ENCODE measurements at regions not wholly inside any gene's neighbourhood (a gene's known extent, or its start where the extent isn't known, plus 50 kb on each side); places are given as distances from the start of the nearest gene placed in this dataset.
"Not testable (repeated sequence)": the region's sequence is repeated elsewhere in the genome, so short reads cannot be mapped to it uniquely, and the experiment has no call there.

DNA sequence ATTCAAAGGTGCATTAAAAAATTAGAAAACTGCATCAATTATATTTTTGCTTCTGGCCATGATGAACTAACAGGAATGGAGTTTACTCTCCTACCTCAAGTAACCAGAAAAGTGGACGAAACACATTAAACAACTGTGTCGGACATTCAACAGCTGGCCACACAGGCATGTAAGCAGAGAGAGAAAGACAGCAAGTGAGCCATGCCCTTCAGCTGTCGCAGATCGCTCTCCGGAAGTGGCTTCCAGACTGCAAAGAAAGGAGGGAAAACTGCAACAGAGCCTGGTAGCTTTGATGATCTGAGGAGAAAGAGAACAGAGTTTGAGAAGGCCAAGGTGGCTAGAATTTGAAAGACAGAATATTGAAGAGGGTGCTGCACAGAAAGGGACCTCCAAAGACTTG, 557.2 kb downstream of the MATN1 start:
- H3K4me3 Mint-ChIP-seq, result no peak overlapping the region
- ATAC-seq, result no peak
- no peaks in the 10 kb centered on the region for H3K36me3 Mint-ChIP-seq

DNA sequence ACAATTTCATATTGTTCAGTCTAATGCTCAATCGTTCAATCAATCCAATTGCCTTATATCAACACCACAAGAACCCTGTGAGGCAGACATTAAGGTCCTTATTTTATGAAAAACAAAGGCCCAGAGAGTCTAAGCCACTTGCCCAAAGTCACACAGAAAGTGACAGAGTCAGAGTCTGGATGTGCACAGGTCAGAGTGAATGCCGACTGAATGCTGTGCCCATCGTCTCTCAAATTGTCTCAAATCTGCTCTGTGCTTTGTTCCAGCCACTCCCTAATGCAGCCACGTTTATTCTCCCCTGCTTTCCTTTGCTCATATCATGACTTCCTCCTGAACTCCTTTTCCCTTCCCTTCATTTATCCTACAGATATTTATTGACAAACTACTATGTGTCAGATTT, 558.3 kb downstream of the MATN1 start:
- ATAC-seq (no peak), DNase-seq (no peak)
- H3K36me3 Mint-ChIP-seq, result no peaks in the 10 kb centered on the region
- no peak overlapping the region for H3K4me3 Mint-ChIP-seq
- no peaks in the 10 kb centered on the region for H3K4me1 Mint-ChIP-seq
- no peak overlapping the region for H3K27ac Mint-ChIP-seq
- H3K9me3 Mint-ChIP-seq (ENCODE audit: low read depth), result no peaks in the 10 kb centered on the region
- CTCF ChIA-PET, result no interaction called here
- peaks cover 20% of the 10 kb centered on the region for H3K27me3 Mint-ChIP-seq

More for the DNA sequence above, 557.2 kb downstream of the MATN1 start:
- DNase-seq, result no peak
- CTCF ChIA-PET, result no interaction called here
- peaks cover 25% of the 10 kb centered on the region for H3K27me3 Mint-ChIP-seq
- no peak overlapping the region for H3K27ac Mint-ChIP-seq
- no peaks in the 10 kb centered on the region for H3K9me3 Mint-ChIP-seq (ENCODE audit: low read depth)
- H3K4me1 Mint-ChIP-seq, result no peaks in the 10 kb centered on the region

DNA sequence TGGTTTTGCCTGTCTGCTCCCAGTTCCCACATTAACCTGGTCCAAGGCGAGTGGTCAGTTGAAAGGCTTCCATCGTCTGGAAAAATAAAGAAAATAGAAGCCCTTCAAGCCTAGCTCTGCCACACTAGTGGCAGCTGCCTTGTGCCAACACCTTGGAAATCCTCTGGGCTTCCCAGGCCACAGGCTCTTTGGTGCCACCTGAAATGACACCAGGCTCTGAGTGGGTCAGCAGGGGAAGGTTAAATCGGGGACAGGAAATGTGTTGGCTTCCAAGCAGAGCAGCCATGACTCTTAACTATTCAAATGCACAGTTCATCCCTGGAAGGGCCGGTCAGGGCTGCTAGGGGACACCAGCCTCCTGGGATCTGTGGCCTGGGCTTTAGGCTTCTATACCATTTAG, 558.7 kb downstream of the MATN1 start:
- no peak overlapping the region for H3K4me3 Mint-ChIP-seq
- no peaks in the 10 kb centered on the region for H3K9me3 Mint-ChIP-seq (ENCODE audit: low read depth)
- peaks cover 18% of the 10 kb centered on the region for H3K27me3 Mint-ChIP-seq
- no peaks in the 10 kb centered on the region for H3K4me1 Mint-ChIP-seq
- H3K36me3 Mint-ChIP-seq, result no peaks in the 10 kb centered on the region
- DNase-seq, result no peak
- CTCF ChIA-PET, result no interaction called here
- no peak overlapping the region for H3K27ac Mint-ChIP-seq
- ATAC-seq, result no peak

DNA sequence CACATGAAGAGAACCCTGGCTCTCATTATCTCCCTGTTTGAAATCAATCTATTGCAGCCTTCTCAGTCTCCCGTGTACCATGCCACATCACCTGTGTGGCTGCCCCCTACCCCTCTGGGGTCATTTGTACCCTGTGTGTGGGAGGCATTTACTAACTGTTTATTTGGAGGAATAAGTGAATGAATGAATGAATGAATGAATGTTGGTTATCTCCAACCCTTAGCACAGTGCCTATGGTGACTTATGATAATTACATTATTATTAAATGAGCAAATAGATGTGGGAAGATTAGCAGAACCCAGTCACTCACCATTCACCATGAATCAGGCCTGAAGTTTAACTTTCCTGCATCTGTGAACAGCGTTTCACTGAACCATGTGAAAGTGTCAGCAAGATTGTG, 560.8 kb downstream of the MATN1 start:
- Mint-ChIP-seq H3K9me3 (ENCODE audit: low read depth) (no peaks in the 10 kb centered on the region), H3K36me3 (no peaks in the 10 kb centered on the region), H3K27me3 (peaks cover 21% of the 10 kb centered on the region), H3K4me1 (no peaks in the 10 kb centered on the region), H3K4me3 (no peak overlapping the region), H3K27ac (no peak overlapping the region)
- CTCF ChIA-PET, result no interaction called here
- DNase-seq (no peak), ATAC-seq (no peak)

DNA sequence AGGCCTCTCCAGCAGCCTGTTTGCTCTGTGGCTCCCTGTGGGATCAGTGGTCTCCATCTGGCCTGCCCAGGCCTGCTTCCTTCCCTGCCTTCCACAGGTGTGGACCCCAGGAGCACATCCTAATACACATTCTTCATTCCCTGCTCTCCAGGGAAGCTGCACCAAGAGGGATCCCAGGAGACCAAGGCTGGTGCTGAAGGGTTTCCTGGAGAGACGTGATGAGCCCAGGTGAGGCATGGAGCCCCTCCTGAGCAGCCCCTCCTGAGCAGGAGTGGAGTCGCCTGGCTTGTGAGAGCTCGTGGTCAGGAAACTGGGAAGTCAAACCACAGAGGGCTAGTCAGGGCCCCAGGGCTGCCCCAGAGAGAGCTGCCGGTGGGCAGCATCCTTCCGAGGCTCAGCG, 561.4 kb downstream of the MATN1 start:
- Mint-ChIP-seq H3K36me3 (no peaks in the 10 kb centered on the region), H3K4me3 (no peak overlapping the region), H3K4me1 (no peaks in the 10 kb centered on the region), H3K27me3 (peaks cover 20% of the 10 kb centered on the region), H3K27ac (no peak overlapping the region), H3K9me3 (ENCODE audit: low read depth) (no peaks in the 10 kb centered on the region)
- ATAC-seq (no peak), DNase-seq (no peak)
- CTCF ChIA-PET, result no interaction called here

DNA sequence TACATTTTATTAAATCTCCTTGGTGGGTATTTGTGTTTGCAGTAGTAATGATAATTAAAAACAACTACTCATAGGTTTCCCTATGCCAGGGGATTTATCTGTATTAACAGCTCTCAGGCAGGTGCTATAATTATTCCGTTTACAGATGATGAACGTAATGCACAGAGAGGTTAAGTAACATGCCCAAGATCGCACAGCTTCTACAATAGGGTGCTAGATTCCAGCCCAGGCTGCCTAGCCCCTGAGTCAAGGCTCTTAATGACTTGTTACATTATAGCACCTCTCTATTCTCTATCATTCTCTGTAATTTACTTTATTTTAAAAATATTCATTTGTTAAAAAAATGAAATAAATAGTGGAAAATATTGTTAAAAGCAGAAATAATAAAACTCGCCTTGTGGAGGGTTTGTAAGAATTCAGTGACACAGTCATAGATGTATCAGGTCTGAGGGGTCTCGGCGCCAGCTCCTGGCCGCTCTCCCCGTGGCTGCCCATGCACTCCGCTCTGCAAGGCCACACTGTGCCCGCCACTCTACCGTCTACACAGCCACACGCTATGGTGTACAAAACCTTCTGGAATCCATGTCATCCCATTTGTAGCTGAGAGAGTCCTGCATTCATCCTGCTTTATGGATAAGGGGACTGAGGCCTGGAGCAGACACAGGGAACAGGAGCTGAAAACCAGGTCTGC, 562.2 kb downstream of the MATN1 start:
- H3K36me3 Mint-ChIP-seq, result no peaks in the 10 kb centered on the region
- no peak for ATAC-seq
- CTCF ChIA-PET, result no interaction called here
- no peak overlapping the region for H3K27ac Mint-ChIP-seq
- no peaks in the 10 kb centered on the region for H3K4me1 Mint-ChIP-seq
- no peak for DNase-seq
- H3K4me3 Mint-ChIP-seq, result no peak overlapping the region
- H3K9me3 Mint-ChIP-seq (ENCODE audit: low read depth), result no peaks in the 10 kb centered on the region
- peaks cover 19% of the 10 kb centered on the region for H3K27me3 Mint-ChIP-seq

DNA sequence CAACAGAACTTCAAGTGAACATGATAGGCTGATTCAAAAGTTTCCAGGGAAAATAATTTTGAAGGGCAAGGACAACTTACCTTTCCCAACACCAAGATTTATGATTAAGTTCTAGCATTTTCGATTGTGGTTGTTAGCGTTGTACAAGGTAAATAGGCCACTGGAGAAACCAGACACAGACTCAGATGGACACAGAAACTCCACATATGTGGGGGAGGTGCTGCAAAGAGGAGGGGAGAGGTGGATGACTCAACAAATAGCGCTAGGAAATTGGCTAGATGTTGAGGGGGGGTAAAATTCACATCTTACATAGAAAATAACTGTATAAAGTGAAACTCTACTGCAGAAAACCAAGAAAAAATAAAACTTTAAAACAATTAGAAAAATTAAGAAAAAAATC, 564.4 kb downstream of the MATN1 start:
- ATAC-seq, result no peak
- no peak overlapping the region for H3K27ac Mint-ChIP-seq
- H3K27me3 Mint-ChIP-seq, result peaks cover 19% of the 10 kb centered on the region
- H3K36me3 Mint-ChIP-seq, result no peaks in the 10 kb centered on the region
- no peaks in the 10 kb centered on the region for H3K4me1 Mint-ChIP-seq
- peaks cover 3% of the 10 kb centered on the region for H3K9me3 Mint-ChIP-seq (ENCODE audit: low read depth)
- no peak overlapping the region for H3K4me3 Mint-ChIP-seq
- no peak for DNase-seq
- CTCF ChIA-PET, result no interaction called here

DNA sequence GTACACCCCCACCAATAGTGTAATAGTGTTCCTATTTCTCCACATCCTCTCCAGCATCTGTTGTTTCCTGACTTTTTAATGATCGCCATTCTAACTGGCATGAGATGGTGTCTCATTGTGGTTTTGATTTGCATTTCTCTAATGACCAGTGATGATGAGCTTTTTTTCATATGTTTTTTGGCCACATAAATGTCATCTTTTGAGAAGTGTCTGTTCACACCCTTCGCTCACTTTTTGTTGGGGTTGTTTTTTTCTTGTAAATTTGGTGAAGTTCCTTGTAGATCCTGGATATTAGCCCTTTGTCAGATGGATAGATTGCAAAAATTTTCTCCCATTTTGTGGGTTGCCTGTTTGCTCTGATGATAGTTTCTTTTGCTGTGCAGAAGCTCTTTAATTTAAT, 567.7 kb downstream of the MATN1 start:
- H3K27ac Mint-ChIP-seq; CTCF ChIA-PET; H3K36me3 Mint-ChIP-seq; H3K9me3 Mint-ChIP-seq (ENCODE audit: low read depth); ATAC-seq; DNase-seq; H3K4me1 Mint-ChIP-seq; H3K4me3 Mint-ChIP-seq: not testable (repeated sequence)
- H3K27me3 Mint-ChIP-seq, result peaks cover 14% of the 10 kb centered on the region

DNA sequence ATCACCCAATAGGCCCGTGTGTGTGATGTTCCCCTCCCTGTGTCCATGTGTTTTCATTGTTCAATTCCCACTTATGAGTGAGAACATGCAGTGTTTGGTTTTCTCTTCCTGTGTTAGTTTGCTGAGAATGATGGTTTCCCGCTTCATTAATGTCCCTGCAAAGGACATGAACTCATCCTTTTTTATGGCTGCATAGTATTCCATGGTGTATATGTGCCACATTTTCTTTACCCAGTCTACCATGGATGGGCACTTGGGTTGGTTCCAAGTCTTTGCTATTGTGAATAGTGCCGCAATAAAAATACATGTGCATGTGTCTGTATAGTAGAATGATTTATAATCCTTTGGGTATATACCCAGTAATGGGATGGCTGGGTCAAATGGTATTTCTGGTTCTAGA, 568.1 kb downstream of the MATN1 start:
- CTCF ChIA-PET, result not testable (repeated sequence)

DNA sequence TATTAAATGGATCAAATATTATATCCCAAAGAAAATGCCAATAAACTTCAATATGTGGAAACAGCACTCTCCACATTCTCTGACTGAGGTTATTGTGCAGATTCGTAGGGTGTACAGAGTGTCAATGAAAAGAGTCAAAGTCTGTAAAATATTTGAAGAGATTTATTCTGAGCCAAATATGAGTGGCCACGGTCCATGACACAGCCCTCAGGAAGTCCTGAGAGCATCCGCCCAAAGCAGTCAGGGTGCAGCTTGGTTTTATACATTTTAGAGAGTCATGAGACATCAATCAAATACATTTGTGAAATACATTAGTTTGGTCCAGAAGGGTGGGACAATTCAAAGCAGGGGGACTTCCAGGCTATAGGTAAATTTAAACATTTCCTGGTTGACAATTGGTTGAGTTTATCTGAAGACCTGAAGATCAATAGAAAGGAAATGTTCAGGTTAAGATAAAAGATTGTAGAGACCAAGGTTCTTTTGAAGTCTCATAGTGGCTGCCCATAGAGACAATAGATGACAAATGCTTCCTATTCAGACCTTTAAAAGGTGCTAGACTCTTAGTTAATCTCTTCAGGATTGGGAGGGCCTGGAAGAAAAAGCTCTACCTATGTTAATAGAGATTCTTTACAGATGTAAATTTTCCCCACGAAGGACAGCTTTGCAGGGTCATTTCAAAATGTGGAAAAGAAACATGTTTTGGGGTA, 569.5 kb downstream of the MATN1 start:
- H3K4me3 Mint-ChIP-seq, result no peak overlapping the region
- peaks cover 10% of the 10 kb centered on the region for H3K27me3 Mint-ChIP-seq
- no peak overlapping the region for H3K27ac Mint-ChIP-seq
- DNase-seq, result no peak
- no peaks in the 10 kb centered on the region for H3K36me3 Mint-ChIP-seq
- H3K4me1 Mint-ChIP-seq, result no peaks in the 10 kb centered on the region
- CTCF ChIA-PET, result no interaction called here
- peaks cover 3% of the 10 kb centered on the region for H3K9me3 Mint-ChIP-seq (ENCODE audit: low read depth)
- no peak for ATAC-seq

More for the DNA sequence above, 568.1 kb downstream of the MATN1 start:
- not testable (repeated sequence) for H3K36me3 Mint-ChIP-seq; H3K9me3 Mint-ChIP-seq (ENCODE audit: low read depth); H3K27ac Mint-ChIP-seq; ATAC-seq; H3K4me1 Mint-ChIP-seq; H3K4me3 Mint-ChIP-seq; DNase-seq
- H3K27me3 Mint-ChIP-seq, result peaks cover 14% of the 10 kb centered on the region

DNA sequence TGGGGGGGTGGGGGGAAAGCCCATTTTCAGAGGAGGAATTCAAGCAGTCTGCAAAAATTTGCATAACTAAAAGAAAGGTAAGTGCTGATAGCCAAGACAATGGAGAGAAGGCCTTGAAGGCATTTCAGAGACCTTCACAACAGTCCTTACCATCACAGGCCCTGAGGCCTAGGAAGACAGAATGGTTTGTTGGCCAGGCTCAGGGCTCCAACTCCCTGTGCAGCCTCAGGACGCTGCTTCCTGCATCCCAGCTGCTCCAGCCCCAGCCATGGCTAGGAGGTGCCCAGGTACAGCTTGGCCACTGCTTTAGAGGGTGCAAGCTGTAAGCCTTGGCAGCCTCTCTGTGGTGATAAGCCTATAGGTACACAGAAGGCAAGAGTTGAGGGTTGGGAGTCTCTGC, 571.6 kb downstream of the MATN1 start:
- CTCF ChIA-PET, result no interaction called here

DNA sequence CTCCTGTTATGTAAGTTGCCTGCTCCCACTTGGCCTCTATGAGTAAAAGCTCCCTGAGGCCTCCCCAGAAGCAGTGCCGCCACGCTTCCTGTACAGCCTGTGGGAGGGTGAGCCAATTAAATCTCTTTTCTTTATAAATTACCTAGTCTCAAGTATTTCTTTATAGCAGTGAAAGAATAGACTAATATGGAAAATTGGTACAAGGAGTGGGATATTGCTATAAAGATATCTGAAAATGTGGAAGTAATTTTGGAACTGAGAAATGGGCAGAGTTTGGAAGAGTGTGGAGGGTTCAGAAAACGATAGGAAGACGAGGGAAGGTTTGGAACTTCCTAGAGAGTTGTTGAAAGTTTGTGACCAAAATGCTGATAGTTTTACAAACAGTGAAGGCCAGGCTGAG, 572.3 kb downstream of the MATN1 start:
- CTCF ChIA-PET, result no interaction called here
- no peaks in the 10 kb centered on the region for H3K4me1 Mint-ChIP-seq

More for the DNA sequence above, 571.6 kb downstream of the MATN1 start:
- Mint-ChIP-seq H3K27ac (no peak overlapping the region), H3K27me3 (peaks cover 1% of the 10 kb centered on the region), H3K9me3 (ENCODE audit: low read depth) (peaks cover 3% of the 10 kb centered on the region), H3K36me3 (no peaks in the 10 kb centered on the region), H3K4me3 (no peak overlapping the region), H3K4me1 (no peaks in the 10 kb centered on the region)
- no peak for DNase-seq
- ATAC-seq, result no peak

DNA sequence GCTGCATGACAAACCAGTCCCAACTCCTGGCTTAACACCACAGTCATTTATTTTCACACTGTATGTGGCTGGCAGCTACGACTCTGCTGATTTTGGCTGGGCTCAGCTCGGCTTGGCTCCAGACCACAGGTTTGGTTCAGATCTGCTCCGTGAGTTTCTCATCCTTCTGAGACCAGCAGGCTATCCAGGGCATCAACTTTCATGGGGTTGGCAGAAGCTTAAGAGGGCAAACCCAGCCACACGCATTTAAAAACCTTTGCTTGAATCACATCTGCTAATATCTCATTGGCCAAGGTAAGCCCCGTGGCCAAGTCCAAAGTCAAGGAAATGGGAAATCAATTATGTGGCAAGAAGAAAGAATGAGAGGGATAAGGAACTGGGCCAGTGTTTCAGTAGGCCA, 574.2 kb downstream of the MATN1 start:
- Mint-ChIP-seq H3K4me1 (no peaks in the 10 kb centered on the region), H3K27ac (no peak overlapping the region), H3K9me3 (ENCODE audit: low read depth) (no peaks in the 10 kb centered on the region), H3K4me3 (no peak overlapping the region), H3K36me3 (no peaks in the 10 kb centered on the region), H3K27me3 (no peaks in the 10 kb centered on the region)
- DNase-seq (no peak), ATAC-seq (no peak)
- CTCF ChIA-PET, result no interaction called here

More for the DNA sequence above, 572.3 kb downstream of the MATN1 start:
- Mint-ChIP-seq H3K27ac (no peak overlapping the region), H3K36me3 (no peaks in the 10 kb centered on the region), H3K27me3 (no peaks in the 10 kb centered on the region), H3K9me3 (ENCODE audit: low read depth) (peaks cover 3% of the 10 kb centered on the region), H3K4me3 (no peak overlapping the region)
- ATAC-seq (no peak), DNase-seq (no peak)

DNA sequence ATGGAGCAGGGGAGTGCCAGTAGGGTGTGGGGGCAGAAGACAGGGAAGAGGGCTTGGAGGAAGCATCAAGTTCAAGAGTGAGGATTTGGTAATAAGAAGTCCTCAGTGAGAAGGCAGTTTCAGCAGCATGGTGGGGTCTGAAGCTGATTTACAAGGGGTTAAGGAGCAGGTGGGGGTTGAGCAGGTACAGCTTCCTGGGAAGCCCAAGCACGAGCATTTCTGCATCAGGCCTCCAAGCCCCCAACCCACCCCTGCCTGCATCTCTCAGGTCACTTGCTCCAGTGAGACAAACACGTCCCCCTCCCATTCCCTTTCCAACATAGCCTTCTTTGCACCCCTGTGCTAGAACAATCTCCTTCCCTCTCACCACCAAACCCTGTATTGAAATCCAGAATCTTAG, 574.7 kb downstream of the MATN1 start:
- Mint-ChIP-seq H3K27me3 (no peaks in the 10 kb centered on the region), H3K36me3 (no peaks in the 10 kb centered on the region), H3K27ac (no peak overlapping the region), H3K4me1 (no peaks in the 10 kb centered on the region), H3K9me3 (ENCODE audit: low read depth) (no peaks in the 10 kb centered on the region), H3K4me3 (no peak overlapping the region)
- CTCF ChIA-PET, result no interaction called here
- DNase-seq (no peak), ATAC-seq (no peak)

Data from activated CD8-positive, alpha-beta memory T cell treated with anti-CD3 and anti-CD28 coated beads, Interleukin-2, amount 10 ng/mL, durations not matched to agents 7 days and 5 days (primary cell).